Anterior cingulate cortex (tissue), 58 donors: ENCODE measurements at regions not wholly inside any gene's neighbourhood (a gene's known extent, or its start where the extent isn't known, plus 50 kb on each side); places are given as distances from the start of the nearest gene placed in this dataset.

Experiments used
- DNase-seq, 58 donors: peaks; one replicate each; lab custom pipeline; 2025; lab: John Stamatoyannopoulos, UW

DNA sequence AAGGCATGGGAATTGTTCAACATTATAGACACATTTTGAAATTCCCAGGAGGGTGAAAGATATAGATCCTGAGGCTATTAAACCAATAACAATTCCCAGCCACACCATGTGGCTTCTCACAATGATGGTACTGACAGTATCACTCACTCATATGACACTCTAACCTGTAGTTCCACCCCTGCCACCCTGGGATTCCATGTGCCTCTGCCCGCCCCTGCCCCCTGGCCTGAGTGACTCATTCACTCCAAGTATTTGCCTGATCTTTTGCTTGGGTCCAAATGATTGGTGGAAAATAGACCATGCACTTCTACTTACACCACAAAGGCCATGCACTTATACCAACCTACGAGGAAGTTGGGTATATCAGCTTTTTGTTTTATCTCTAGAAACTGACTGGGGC lies 305.2 kb upstream of the DAB2 start:
- DNase-seq: no peak

DNA sequence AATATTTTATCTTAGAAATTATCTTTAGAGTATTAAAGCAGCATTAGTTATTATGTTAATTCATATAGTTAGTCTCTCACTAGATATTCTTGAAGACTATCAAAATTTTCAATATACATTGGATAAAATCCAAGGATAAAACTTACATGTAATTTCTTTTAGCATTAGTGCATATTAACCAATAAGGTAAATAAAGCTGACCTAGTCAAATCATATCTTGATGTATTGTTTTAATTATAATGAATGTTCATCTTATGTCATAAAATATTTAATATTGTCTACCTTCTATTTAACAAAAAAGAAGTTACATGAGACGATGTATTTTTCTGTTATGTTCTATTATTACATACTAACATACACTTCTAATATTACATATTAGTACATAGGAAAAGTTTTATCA lies 301.7 kb upstream of the DAB2 start:
- DNase-seq: no peak

DNA sequence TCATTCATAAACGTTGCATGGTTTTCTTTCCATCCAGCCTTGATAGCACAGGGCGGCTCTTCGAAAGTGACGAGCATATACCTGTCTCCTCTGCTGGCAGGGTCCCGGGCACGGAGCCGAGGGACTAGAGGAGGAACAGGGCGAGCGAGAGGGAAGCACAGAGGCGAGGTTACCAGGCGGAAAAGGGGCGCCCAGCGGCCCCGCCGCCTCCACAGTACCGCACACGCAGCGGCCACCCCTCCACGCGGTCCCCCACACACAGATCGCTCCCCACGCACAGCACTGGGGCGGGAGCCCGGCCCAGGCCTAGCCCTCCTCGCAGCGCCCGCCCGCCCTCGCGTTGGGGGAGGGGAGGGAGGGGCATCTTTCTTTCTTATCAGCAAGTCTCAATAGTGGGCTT lies 296.6 kb upstream of the DAB2 start:
- DNase-seq: no peak

DNA sequence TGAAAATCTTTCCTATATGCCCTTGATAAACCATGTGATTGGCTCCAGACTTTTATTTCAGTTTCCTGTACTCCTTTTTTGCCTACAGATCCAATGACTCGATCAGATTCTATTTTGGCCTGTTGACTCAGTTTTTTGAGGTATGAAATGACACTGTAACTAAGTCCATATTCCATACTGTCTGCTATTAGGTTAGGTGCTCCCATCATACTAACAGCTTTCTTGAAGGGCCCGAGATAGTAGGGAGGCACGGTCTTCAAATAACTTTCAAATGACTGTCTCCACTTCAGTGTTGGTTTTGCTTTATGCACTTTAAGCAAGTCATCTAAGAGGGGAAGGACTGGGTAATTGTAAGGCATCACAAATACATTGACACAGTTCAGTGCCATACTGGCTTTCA lies 295.4 kb upstream of the DAB2 start:
- no peak for DNase-seq

DNA sequence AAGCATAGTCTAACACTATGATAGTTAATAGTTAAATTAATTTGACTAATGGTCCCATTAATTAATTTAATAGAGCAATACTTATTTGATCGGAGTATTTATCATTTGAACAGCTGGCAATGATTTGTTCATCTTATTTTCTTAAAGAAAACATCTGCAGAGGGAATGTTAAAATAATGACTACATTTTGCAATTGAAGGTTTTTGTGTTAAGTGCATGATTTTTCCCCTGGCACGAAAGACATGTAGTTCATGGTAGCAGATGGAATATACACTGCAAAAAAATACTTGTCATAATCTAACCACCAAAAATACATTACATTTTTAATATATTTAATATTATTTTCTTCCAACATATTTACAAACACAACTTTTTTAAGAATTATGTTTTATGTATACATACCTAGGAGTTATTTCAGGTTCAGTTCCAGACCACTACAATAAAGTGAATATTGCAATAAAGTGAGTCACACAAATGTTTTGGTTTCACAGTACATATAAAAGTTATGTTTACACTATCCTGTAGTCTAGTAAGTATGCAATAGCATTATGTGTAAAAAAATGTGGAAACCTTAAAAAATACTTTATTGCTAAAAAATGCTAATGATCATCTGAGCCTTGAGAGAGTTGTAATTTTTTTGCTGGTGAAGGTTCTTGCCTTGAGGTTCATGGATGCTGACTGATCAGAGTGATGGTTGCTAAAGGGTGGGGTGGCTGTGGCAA lies 292.6 kb upstream of the DAB2 start:
- no peak for DNase-seq

DNA sequence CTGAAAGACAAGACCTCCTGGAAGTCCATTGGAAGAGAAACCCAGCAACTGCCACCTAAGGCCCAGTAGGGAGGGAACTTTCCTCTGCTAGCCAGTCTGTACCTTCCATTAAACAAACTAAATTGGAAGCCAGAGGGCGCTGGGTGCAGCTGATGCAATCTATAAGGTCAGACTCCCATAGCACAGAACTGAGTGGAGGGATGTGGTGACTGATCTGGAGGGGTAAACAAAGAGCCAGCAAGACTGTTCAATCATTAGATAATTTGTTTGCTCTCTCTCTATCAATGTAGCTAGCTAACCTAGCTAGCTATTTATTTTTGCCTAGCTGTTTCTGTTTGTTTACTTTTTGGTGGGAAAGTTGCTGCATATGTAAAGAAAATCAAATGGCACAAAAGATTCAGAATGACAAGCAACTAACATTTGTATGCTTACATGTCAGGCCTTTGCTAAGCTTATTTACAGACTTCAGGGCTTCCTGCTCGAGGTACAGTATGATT lies 291.8 kb upstream of the DAB2 start:
- DNase-seq: peak in 1 of 58 donors; percentile 1

DNA sequence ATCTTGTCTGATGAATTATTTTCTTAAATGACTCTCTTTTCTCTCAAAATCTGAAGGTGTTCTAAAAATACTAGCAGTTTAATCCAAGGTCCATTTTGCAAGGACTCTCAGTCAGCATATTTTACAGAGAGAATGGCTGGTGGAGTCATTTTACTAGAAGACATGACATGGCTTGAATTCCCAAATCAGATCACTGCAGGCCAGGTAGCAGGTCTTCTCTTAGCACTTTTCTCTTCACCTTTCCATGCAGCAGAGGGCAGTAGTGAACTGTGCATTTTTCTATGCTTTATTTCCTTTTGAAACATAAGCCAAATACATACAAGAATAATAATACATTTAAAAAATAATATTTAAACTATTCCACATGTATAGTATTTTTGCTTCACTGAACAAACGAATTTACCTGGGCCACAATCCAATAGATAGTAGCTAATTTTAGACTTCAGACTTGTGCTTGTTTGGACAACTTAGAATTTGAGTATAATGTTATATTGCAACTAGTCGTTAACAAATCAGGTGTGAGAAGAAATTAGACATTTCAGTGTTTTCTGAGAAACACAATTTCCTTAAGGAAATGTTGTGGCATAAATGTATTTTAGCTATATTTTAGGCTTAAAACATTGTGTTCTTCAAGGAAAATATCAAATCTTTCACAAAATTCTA lies 289.4 kb upstream of the DAB2 start:
- peak in 7 of 58 donors; percentile 1 to 51 (median 13) for DNase-seq

DNA sequence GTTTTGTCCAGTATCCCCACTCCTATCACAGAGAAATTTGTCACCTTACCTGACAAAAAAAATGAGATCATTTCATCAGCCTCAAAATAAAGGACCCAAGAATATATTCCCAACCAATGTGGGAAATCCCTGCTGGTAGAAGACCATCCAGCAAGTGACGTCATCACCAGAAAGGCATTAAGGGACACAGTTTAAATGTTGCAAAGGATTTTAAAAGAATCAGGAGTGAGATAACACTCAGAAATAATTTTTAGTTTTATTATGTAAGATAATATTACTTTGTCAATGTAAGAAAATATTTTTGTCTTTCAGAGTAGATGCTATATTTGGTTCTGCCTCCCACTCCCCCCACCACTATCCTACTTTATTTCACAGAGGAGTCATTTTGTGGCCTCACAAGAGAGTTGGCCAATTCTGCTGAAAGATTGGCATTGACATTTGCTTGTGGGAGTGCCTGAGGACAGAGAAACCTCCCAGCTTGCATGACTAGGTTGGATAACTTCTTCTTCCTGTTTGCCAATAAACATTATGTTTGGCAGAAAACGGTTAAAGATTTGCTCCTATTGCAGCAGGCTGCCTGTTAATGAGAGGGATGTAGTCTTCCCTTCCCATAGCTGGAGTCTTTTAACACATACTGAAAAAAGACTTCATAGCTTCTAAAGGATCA lies 288.6 kb upstream of the DAB2 start:
- DNase-seq: no peak

DNA sequence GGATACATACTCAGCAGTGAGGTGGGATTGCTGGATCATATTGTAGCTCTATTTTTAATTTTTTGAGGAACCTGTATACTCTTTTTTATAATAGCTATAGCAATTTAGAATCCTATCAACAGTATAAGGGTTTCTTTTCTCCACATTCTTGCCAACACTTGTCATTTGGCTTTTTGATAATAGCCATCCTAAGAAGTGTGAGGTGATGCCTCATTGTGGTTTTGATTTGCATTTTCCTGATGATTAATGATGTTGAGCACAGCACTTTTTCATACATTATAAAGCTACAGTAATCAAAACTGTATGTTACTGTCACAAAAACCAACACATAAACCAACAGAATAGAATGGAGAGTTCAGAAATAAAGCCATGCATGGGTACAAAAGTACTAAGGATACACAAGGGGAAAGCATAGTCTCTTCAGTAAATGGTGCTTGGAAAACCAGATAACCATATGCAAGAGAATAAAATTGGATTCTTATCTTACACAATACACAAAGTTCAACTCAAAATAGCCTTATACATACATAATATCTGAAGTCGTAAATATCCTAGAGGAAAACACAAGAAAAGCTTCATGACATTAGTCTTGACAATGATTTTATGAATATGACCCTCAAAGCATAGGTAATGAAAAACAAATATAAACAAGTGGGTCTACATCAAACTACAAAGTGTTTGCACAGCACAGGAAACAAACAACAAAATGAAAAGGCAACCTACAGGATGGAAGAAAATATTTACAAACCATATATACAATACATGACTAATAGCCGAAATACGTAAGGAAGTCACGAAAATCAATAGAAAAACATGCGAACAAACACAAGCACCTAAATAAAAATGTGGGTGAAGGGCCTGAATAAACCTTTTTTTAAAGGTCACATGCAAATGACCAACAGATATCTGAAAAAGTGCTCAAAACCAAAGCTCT lies 287.8 kb upstream of the DAB2 start:
- no peak for DNase-seq

DNA sequence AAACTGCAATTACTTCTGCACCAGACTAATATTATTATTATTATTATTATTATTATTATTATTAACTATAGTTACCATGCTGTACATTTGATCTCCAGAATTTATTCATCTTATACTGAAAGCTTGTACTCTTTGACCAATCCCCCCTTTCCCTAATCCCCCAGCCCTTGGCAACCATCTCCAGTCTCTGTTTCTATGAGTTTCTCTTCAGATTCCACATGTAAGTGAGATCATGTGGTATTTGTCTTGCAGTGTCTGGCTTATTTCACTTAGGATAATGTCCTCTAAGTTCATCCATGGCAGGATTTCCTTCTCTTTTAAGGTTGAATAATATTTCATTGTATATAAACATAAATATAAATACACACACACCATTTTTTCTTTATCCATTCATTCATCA lies 287.0 kb upstream of the DAB2 start:
- no peak for DNase-seq

DNA sequence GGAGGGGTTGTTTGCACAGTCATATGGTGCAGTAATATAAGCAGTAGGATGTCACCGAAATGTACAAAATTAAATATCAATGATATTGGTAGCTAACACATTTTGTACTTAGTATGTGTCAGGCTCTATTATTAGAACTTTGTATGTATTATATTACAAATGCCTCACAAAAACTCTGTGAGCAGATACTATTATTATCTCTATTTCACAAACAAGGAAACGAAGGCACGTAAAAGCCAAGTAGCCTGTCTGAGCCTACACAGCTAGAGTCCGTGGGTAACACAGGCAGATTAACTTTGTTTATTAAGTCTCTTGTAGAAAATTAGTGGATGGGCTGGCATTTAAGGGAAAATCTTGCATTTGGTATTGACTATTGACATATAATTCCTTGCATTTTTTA lies 284.3 kb upstream of the DAB2 start:
- no peak for DNase-seq

DNA sequence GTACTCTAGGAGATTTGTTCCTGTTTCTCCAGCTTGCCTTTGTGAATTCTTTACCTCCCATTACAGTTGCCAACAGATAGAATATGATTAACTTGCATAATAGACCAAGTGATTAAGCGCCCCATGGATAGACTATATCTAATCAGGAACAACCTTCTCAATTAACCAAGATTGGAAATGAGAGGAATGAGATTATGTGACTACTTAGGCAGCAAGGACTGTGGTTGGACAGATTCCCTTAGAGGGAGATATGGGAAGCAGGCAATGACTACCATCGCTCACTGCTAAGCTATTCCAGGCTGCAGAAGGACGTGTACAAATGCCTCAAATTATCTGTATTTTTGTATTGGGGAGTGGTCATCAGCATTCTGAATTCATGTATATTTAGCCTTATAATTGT lies 278.1 kb upstream of the DAB2 start:
- DNase-seq: no peak

DNA sequence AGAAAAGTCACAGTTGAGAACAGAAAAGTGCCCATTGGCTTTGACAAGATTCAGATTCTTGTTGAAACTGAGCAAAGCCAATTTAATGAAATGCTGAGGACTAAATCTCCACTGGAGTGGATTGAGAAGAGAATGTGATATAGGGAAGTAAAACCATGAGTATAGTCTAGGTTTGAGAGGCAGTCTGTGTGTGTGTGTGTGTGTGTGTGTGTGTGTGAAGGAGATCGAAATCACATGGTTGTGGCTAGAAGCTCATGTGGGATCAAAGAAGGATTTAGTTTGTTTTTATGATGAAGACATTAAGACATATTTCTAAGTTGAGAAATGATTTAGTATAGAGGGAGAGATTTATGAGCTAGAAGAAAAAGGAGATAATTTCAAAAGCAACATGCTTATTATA lies 275.7 kb upstream of the DAB2 start:
- DNase-seq: no peak

DNA sequence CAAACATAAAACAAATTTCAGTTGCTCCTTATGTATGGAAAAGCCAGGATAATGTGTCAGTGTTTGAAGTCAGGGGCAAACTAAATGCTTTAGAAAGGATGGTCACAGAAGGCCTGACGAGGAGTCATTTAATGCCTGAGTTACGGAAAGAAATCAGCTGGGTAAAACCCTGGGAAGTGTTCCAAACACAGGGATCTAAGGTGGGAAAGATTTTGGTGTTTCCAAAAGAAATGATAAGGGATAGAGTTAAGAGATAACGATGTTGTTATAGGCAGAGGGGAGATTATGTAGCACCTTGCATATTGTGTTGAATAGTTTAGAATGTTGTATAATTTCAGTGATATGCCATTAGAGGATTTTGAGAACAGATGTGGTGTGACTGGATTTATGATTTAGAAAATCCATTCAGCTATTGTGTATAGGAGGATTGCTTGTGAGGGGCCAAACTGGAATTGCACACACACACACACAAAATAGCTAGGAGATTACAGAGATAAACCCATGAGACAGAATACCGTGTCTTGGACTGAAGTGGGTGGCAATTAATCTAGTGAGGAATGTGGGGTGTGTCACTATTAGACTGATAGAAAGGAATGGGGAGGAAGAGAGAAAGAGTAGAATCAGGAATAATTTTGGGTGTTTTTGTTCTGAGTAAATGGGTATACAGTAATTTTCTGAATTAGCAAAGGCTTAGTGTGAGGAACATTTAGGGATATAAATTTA lies 274.2 kb upstream of the DAB2 start:
- DNase-seq: no peak

DNA sequence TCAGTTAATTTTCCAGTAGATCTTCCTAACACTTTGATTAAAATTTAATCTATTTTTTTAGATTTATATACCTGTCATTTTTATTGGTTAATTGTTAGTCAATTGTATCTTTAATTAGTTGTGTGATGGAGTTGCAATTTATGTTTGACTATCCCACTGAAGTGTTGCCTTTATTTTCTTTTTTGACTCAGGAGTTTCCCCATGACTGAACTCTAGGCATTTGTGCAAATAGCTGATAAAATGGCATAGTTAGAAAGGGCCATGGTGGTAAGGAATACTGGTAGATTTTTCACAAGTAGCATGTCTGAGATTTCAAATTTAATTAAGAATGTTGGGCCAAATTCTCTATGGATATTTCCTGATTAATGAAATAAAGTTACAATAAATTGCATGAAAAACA lies 273.1 kb upstream of the DAB2 start:
- DNase-seq: no peak

DNA sequence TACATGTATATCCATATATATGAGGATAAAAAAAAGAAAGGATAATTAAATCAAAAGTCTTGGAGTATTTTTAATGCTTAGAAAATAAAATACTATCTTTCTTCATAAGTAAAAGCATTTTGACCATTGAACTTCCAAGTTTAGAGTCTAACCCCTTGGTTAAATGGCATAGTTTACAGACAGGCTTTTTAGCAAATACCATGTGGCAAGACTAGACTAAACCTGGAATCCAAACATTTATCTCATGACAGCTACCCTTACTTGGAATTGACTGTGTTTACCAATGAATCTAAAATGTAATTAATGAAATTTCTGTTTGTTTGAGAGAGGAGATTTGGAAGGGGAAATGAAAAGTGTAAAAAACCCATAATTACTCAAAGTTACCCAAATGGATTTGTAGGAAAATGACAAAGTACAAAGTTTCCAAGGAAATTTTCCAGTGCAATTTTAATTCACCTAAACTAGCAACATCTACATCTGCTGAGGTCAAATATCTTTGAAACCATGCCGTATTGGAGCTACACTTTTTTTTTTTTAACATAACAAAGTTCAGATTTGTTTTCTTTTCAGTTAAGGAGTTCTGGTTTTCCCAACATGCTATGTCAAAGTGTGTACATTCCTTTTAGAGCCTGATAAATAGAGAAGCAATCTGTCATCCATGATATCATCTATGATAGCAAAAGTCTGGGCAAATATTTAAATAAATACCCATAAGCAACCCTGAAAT lies 272.1 kb upstream of the DAB2 start:
- DNase-seq: no peak

DNA sequence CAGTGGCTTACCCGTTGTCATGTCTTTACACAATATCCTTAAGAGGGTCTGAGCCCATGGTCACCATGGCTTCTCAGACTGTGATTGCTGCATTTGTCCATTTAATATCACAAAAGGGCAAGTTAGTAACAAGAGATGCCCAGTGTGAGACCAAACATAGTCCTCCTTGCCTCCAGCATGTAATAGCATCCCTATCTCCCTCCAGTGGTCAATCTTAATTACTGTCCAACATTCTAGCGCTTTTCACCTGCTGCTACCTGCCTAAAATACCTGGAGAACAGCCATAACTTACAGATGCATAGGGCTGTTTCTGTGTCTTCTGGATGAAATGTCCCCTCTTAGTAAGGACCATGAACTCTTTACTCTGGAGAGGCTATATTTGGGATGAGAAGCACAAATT lies 267.2 kb upstream of the DAB2 start:
- DNase-seq: no peak

DNA sequence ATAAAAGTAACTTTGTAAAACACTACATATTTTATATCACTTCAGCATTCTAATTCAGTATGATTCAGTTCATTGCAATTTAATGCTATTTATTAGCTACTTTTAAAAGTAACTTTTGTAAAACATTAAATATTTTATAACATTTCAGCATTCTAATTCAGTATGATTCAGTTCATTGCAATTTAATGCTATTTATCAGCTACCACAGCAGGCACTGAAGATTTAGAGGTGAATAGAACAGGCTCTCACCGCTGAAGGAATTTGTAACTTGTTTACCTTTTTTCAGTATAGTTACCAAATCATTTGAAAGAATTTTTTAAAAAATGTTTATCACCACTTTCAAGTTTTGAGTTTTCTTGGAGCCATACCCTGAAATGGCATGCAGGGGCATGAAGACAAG lies 266.4 kb upstream of the DAB2 start:
- no peak for DNase-seq

DNA sequence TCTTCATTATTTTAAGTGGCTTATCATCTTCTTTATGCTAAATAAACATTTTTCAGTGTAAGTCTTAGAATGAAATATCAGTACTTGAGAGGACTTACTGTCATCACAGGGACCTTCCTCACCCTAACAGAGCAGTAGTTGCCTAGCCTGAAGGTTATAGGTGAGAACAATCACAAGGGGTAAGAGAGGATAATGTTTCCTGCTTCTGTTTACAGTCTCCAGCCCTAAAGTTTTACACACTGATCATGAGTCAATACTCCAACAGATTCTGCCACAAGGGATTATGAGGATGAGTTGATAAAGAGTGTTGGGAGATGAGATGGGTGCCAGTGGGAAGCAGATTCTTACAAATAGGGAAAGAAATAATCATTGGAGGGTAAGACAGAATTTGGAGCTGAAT lies 265.1 kb upstream of the DAB2 start:
- DNase-seq: no peak
